GM23338 (cell line): ENCODE measurements at regions not wholly inside any gene's neighbourhood (a gene's known extent, or its start where the extent isn't known, plus 50 kb on each side); places are given as distances from the start of the nearest gene placed in this dataset.

ENCODE experiments used
- ATAC-seq: fragments of 200-7000 bp; cut with Tn5 transposase; 3 replicates; pipeline ENCODE4 v1.9.1; 2020
- DNase-seq: peaks from one replicate; pipeline ENCODE4 v3.0.0-alpha.2; 2015; ENCODE audit warnings: low spot score
- H2AFZ ChIP-seq: fragments of 200-600 bp; sonication (generic); 2 replicates; pipeline ENCODE4 v1.8.0; 2016; ENCODE audit warnings: antibody characterized with exemption, mild to moderate bottlenecking, moderate library complexity
- H3F3A ChIP-seq: fragments of 200-600 bp; sonication (generic); replicated peaks from 2 replicates; pipeline ENCODE4 v1.8.0; 2017; ENCODE audit warnings: antibody characterized with exemption, mixed run types, low read depth
- H3K27ac ChIP-seq: fragments of 200-600 bp; sonication (generic); 2 replicates; pipeline ENCODE4 v1.6.1; 2016; ENCODE audit warnings: low read depth
- H3K27me3 ChIP-seq: fragments of 200-600 bp; sonication (generic); 2 replicates; pipeline ENCODE4 v1.8.0; 2016; ENCODE audit warnings: mild to moderate bottlenecking, mixed run types, moderate library complexity; ENCODE audit not compliant: insufficient read depth
- H3K36me3 ChIP-seq: fragments of 200-600 bp; sonication (generic); 2 replicates; pipeline ENCODE4 v1.8.0; 2016; ENCODE audit warnings: mild to moderate bottlenecking; ENCODE audit not compliant: insufficient read depth
- H3K4me1 ChIP-seq: fragments of 200-600 bp; sonication (generic); 2 replicates; pipeline ENCODE4 v1.8.0; 2016; ENCODE audit warnings: mild to moderate bottlenecking, moderate library complexity; ENCODE audit not compliant: insufficient read depth
- H3K4me2 ChIP-seq: fragments of 200-600 bp; sonication (generic); 2 replicates; pipeline ENCODE4 v1.7.1; 2017; ENCODE audit warnings: mixed run types
- H3K4me3 ChIP-seq: fragments of 200-600 bp; sonication (generic); 2 replicates; pipeline ENCODE4 v1.6.1; 2016; ENCODE audit warnings: mixed run types
- H3K79me2 ChIP-seq: fragments of 200-600 bp; sonication (generic); replicated peaks from 2 replicates; pipeline ENCODE4 v1.8.0; 2017; ENCODE audit warnings: mild to moderate bottlenecking; ENCODE audit not compliant: insufficient read depth
- H3K9me2 ChIP-seq: fragments of 200-600 bp; sonication (generic); 2 replicates; pipeline ENCODE4 v1.8.0; 2017; ENCODE audit not compliant: insufficient read depth
- H4K20me1 ChIP-seq: fragments of 200-600 bp; sonication (generic); replicated peaks from 2 replicates; pipeline ENCODE4 v1.8.0; 2017; ENCODE audit warnings: mild to moderate bottlenecking; ENCODE audit not compliant: insufficient read depth
- H3K27ac Mint-ChIP-seq: 2 replicates; pipeline ENCODE4 v1.8.0; 2020; ENCODE audit warnings: inconsistent platforms, mild to moderate bottlenecking, moderate library complexity, mixed read lengths
- H3K27me3 Mint-ChIP-seq: 3 replicates; pipeline ENCODE4 v1.8.0; 2022; ENCODE audit warnings: low read depth, mild to moderate bottlenecking, moderate library complexity, mixed read lengths, inconsistent platforms; ENCODE audit not compliant: insufficient read depth, poor library complexity
- H3K36me3 Mint-ChIP-seq: 3 replicates; pipeline ENCODE4 v1.8.0; 2021; ENCODE audit warnings: low read depth, mild to moderate bottlenecking, inconsistent platforms, moderate library complexity, mixed read lengths
- H3K4me1 Mint-ChIP-seq: 3 replicates; pipeline ENCODE4 v1.8.0; 2020; ENCODE audit warnings: mild to moderate bottlenecking, inconsistent platforms, mixed read lengths
- H3K4me3 Mint-ChIP-seq: 3 replicates; pipeline ENCODE4 v1.8.0; 2021; ENCODE audit warnings: moderate library complexity, mild to moderate bottlenecking, inconsistent platforms, mixed read lengths
- H3K9me3 Mint-ChIP-seq: 3 replicates; pipeline ENCODE4 v1.8.0; 2020; ENCODE audit warnings: moderate library complexity, mild to moderate bottlenecking, inconsistent platforms, mixed read lengths
- CREB1 ChIP-seq: fragments of 250-450 bp; sonication (Bioruptor Pico); IDR thresholded peaks from 2 replicates; pipeline ENCODE4 v1.5.0; 2020; ENCODE audit warnings: low read depth, mild to moderate bottlenecking, moderate library complexity
- ETS1 ChIP-seq: IDR thresholded peaks from 2 replicates; pipeline ENCODE4 v1.6.1; 2016; ENCODE audit warnings: antibody characterized with exemption
- EZH2 ChIP-seq: fragments of 200-600 bp; sonication (generic); IDR thresholded peaks from one replicate; pipeline ENCODE4 v1.8.0; 2017; ENCODE audit warnings: antibody characterized with exemption, mild to moderate bottlenecking, low read depth; ENCODE audit not compliant: unreplicated experiment
- EZH2phosphoT487 ChIP-seq: fragments of 200-600 bp; sonication (generic); IDR thresholded peaks from one replicate; pipeline ENCODE4 v1.8.1; 2018; ENCODE audit warnings: antibody characterized with exemption; ENCODE audit not compliant: unreplicated experiment
- JUNB ChIP-seq: IDR thresholded peaks from one replicate; pipeline ENCODE4 v1.6.1; 2016; ENCODE audit warnings: antibody characterized with exemption; ENCODE audit not compliant: unreplicated experiment
- NANOG ChIP-seq: IDR thresholded peaks from 2 replicates; pipeline ENCODE4 v1.6.1; 2016; ENCODE audit warnings: antibody characterized with exemption, borderline replicate concordance
- POLR2AphosphoS5 ChIP-seq: IDR thresholded peaks from 2 replicates; pipeline ENCODE4 v1.6.1; 2016; ENCODE audit warnings: antibody characterized with exemption, low read depth
- REST ChIP-seq: IDR thresholded peaks from one replicate; pipeline ENCODE4 v1.6.1; 2018; ENCODE audit warnings: antibody characterized with exemption; ENCODE audit not compliant: unreplicated experiment
- STAT1 ChIP-seq: IDR thresholded peaks from one replicate; pipeline ENCODE4 v1.6.1; 2016; ENCODE audit warnings: antibody characterized with exemption; ENCODE audit not compliant: unreplicated experiment
- ZNF114 ChIP-seq: fragments of 250-450 bp; sonication (Bioruptor Pico); IDR thresholded peaks from 2 replicates; pipeline ENCODE4 v1.5.0; 2020; ENCODE audit warnings: mild to moderate bottlenecking, moderate library complexity
- ZNF331 ChIP-seq: fragments of 250-450 bp; sonication (Bioruptor Pico); IDR thresholded peaks from 2 replicates; pipeline ENCODE4 v1.5.0; 2020; ENCODE audit warnings: low read depth, mild to moderate bottlenecking, moderate library complexity
- TF ChIP-seq, protein P1 (sequence below): fragments of 250-450 bp; sonication (Bioruptor Pico); IDR thresholded peaks from 2 replicates; pipeline ENCODE4 v1.5.0; 2020; ENCODE audit warnings: mild to moderate bottlenecking, moderate library complexity
- TF ChIP-seq, protein P2 (sequence below), 2 experiments: fragments of 200-600 bp in 1 of 2; sonication (generic) in 1 of 2; conservative IDR thresholded peaks; 2 replicates each; pipeline versions ENCODE4 v1.5.1 to v1.6.1; 2016 to 2017; ENCODE audit warnings: antibody characterized with exemption in 2 of 2, low read depth in 2 of 2, mild to moderate bottlenecking in 2 of 2, moderate library complexity in 1 of 2

DNA sequence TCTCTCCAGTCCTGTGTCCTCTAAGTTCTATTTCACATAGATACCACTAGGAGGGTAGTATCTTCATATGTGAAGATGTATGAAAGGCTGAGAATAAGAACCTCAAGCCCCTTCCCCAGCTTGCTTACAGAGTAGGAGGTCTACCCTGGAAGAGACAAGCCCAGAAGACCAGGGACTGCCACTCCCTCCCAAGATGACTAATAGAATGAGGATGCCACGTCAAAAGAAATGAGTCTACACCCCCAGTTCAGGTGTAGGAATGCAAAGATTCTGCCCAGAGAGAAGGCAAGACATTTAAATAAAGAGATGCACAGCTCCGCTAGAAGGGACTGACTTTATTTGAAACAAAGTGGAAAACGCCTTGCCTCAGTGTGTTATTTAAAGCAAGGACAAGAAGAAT is 1006.0 kb upstream of the USP15 start:
- no peaks in the 10 kb centered on the region for H3K27me3 Mint-ChIP-seq
- H3K4me1 Mint-ChIP-seq, result no peaks in the 10 kb centered on the region
- no peak for ATAC-seq

More for the DNA sequence above, 1006.0 kb upstream of the USP15 start:
- no peaks in the 10 kb centered on the region for H4K20me1 ChIP-seq
- Mint-ChIP-seq H3K4me3 (no peak overlapping the region), H3K27ac (no peak overlapping the region), H3K36me3 (no peaks in the 10 kb centered on the region), H3K9me3 (peaks cover 4% of the 10 kb centered on the region; the same call in 1 of the 3 replicates)
- H3K79me2 ChIP-seq, result no peaks in the 10 kb centered on the region
- no peak overlapping the region for H2AFZ ChIP-seq
- no peak overlapping the region for H3K27ac ChIP-seq
- H3F3A ChIP-seq, result no peaks in the 10 kb centered on the region
- no peaks in the 10 kb centered on the region for H3K27me3 ChIP-seq
- no peaks in the 10 kb centered on the region for H3K4me1 ChIP-seq
- TF ChIP-seq, protein P1, sequence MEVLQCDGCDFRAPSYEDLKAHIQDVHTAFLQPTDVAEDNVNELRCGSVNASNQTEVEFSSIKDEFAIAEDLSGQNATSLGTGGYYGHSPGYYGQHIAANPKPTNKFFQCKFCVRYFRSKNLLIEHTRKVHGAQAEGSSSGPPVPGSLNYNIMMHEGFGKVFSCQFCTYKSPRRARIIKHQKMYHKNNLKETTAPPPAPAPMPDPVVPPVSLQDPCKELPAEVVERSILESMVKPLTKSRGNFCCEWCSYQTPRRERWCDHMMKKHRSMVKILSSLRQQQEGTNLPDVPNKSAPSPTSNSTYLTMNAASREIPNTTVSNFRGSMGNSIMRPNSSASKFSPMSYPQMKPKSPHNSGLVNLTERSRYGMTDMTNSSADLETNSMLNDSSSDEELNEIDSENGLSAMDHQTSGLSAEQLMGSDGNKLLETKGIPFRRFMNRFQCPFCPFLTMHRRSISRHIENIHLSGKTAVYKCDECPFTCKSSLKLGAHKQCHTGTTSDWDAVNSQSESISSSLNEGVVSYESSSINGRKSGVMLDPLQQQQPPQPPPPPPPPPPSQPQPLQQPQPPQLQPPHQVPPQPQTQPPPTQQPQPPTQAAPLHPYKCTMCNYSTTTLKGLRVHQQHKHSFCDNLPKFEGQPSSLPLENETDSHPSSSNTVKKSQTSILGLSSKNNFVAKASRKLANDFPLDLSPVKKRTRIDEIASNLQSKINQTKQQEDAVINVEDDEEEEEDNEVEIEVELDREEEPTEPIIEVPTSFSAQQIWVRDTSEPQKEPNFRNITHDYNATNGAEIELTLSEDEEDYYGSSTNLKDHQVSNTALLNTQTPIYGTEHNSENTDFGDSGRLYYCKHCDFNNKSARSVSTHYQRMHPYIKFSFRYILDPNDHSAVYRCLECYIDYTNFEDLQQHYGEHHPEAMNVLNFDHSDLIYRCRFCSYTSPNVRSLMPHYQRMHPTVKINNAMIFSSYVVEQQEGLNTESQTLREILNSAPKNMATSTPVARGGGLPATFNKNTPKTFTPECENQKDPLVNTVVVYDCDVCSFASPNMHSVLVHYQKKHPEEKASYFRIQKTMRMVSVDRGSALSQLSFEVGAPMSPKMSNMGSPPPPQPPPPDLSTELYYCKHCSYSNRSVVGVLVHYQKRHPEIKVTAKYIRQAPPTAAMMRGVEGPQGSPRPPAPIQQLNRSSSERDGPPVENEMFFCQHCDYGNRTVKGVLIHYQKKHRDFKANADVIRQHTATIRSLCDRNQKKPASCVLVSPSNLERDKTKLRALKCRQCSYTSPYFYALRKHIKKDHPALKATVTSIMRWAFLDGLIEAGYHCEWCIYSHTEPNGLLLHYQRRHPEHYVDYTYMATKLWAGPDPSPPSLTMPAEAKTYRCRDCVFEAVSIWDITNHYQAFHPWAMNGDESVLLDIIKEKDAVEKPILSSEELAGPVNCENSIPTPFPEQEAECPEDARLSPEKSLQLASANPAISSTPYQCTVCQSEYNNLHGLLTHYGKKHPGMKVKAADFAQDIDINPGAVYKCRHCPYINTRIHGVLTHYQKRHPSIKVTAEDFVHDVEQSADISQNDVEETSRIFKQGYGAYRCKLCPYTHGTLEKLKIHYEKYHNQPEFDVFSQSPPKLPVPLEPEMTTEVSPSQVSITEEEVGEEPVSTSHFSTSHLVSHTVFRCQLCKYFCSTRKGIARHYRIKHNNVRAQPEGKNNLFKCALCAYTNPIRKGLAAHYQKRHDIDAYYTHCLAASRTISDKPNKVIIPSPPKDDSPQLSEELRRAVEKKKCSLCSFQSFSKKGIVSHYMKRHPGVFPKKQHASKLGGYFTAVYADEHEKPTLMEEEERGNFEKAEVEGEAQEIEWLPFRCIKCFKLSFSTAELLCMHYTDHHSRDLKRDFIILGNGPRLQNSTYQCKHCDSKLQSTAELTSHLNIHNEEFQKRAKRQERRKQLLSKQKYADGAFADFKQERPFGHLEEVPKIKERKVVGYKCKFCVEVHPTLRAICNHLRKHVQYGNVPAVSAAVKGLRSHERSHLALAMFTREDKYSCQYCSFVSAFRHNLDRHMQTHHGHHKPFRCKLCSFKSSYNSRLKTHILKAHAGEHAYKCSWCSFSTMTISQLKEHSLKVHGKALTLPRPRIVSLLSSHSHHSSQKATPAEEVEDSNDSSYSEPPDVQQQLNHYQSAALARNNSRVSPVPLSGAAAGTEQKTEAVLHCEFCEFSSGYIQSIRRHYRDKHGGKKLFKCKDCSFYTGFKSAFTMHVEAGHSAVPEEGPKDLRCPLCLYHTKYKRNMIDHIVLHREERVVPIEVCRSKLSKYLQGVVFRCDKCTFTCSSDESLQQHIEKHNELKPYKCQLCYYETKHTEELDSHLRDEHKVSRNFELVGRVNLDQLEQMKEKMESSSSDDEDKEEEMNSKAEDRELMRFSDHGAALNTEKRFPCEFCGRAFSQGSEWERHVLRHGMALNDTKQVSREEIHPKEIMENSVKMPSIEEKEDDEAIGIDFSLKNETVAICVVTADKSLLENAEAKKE, result no peak
- TF ChIP-seq STAT1, result no peak
- no peak for TF ChIP-seq CREB1 (CRISPR knock-in tag)
- TF ChIP-seq ZNF114 (CRISPR knock-in tag), result no peak
- no peak for TF ChIP-seq ETS1
- TF ChIP-seq JUNB, result no peak
- TF ChIP-seq EZH2phosphoT487, result no peak
- TF ChIP-seq REST, result no peak
- TF ChIP-seq ZNF331 (CRISPR knock-in tag), result no peak
- TF ChIP-seq NANOG, result no peak
- TF ChIP-seq, protein P2, sequence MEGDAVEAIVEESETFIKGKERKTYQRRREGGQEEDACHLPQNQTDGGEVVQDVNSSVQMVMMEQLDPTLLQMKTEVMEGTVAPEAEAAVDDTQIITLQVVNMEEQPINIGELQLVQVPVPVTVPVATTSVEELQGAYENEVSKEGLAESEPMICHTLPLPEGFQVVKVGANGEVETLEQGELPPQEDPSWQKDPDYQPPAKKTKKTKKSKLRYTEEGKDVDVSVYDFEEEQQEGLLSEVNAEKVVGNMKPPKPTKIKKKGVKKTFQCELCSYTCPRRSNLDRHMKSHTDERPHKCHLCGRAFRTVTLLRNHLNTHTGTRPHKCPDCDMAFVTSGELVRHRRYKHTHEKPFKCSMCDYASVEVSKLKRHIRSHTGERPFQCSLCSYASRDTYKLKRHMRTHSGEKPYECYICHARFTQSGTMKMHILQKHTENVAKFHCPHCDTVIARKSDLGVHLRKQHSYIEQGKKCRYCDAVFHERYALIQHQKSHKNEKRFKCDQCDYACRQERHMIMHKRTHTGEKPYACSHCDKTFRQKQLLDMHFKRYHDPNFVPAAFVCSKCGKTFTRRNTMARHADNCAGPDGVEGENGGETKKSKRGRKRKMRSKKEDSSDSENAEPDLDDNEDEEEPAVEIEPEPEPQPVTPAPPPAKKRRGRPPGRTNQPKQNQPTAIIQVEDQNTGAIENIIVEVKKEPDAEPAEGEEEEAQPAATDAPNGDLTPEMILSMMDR (conservative IDR thresholded peaks at IDR 0.05; ENCODE audit: low read depth in 2 of 2), result no peak
- no peak for TF ChIP-seq POLR2AphosphoS5
- TF ChIP-seq EZH2, result no peak
- H3K4me2 ChIP-seq, result no peak overlapping the region
- no peaks in the 10 kb centered on the region for H3K36me3 ChIP-seq
- peak; percentile 1 for DNase-seq
- peaks cover 4% of the 10 kb centered on the region; the same call in 1 of the 2 replicates for H3K9me2 ChIP-seq
- no peak overlapping the region for H3K4me3 ChIP-seq
